ENCODE measurements at regions not wholly inside any gene's neighbourhood (a gene's known extent, or its start where the extent isn't known, plus 50 kb on each side); places are given as distances from the start of the nearest gene placed in this dataset.

DNA sequence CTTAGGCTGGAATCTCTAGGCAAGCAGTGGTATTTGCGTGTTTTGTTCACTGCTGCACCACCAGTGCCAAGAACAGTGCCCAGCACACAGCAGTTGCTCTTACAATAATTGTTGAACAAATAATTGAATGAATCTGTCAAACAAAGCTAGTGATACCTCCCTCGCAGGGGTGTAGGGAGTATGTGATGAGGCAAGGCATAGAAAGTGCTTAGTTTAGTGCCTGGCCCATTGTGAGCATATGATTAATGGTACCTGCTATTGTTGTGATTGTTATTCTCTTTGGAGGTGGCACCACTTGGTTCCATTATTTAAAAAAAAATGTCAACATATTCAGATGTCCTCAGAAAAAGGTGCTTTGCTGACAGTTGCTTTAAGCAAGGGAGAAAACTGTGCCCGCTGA, 210.1 kb upstream of the TBX3 start:
- DNase-seq (ENCODE audit: unreplicated experiment): no peak
- H3K4me1 Mint-ChIP-seq (ENCODE audit: insufficient read depth, unreplicated experiment): no peaks in the 10 kb centered on the region
- BruUV-seq (replicated peaks): no TSS peak
- no peak overlapping the region for H3K4me3 Mint-ChIP-seq (ENCODE audit: unreplicated experiment)
- TF ChIP-seq, protein P1, sequence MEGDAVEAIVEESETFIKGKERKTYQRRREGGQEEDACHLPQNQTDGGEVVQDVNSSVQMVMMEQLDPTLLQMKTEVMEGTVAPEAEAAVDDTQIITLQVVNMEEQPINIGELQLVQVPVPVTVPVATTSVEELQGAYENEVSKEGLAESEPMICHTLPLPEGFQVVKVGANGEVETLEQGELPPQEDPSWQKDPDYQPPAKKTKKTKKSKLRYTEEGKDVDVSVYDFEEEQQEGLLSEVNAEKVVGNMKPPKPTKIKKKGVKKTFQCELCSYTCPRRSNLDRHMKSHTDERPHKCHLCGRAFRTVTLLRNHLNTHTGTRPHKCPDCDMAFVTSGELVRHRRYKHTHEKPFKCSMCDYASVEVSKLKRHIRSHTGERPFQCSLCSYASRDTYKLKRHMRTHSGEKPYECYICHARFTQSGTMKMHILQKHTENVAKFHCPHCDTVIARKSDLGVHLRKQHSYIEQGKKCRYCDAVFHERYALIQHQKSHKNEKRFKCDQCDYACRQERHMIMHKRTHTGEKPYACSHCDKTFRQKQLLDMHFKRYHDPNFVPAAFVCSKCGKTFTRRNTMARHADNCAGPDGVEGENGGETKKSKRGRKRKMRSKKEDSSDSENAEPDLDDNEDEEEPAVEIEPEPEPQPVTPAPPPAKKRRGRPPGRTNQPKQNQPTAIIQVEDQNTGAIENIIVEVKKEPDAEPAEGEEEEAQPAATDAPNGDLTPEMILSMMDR (IDR thresholded peaks at IDR 0.05; ENCODE audit: unreplicated experiment): no peak
- H3K27ac Mint-ChIP-seq (ENCODE audit: low read depth, unreplicated experiment): no peak overlapping the region
- H3K27me3 Mint-ChIP-seq (ENCODE audit: insufficient read depth, unreplicated experiment): no peaks in the 10 kb centered on the region
- intact Hi-C loops (cut with micrococcal nuclease): no loop called here
- POLR2A ChIA-PET: no interaction called here
- no peaks in the 10 kb centered on the region for H3K36me3 Mint-ChIP-seq (ENCODE audit: insufficient read depth, unreplicated experiment)
- no peaks in the 10 kb centered on the region for H3K9me3 Mint-ChIP-seq (ENCODE audit: unreplicated experiment)
- CTCF ChIA-PET: no interaction called here

DNA sequence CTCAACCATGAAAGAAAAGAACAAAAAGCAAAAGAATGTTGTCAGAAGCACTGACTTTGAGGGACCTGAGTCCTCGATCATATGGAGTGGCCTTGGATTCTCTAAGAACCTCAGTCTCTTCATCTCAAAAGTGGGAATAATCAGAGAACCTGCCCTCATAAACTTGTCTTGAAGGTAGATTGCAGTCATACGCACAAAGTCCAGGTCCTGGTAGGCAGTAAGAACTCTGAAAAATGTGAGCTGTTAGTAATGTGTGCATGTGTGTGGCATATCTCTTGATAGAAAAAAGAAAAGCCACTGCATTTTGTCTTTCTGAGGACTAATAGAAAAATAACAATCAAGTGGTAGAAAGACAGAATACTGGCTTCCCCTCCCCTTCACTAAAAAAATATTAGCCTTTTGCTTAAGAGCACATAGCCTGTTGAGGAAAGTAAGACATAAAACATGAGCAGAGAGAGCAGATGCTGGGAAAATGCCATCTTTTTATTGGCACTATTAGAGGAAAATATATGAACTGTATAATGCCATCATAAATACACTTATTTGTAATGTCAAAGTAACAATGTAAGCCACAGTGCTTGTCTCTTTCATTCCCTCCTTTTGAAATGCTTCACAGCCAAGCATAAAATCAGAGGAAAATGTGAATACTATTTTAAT, 205.1 kb upstream of the TBX3 start:
- ChIA-PET POLR2A (no interaction called here), CTCF (no interaction called here)
- no peak for DNase-seq (ENCODE audit: unreplicated experiment)
- no peaks in the 10 kb centered on the region for H3K27me3 Mint-ChIP-seq (ENCODE audit: insufficient read depth, unreplicated experiment)
- intact Hi-C loops (cut with micrococcal nuclease): no loop called here
- H3K4me3 Mint-ChIP-seq (ENCODE audit: unreplicated experiment): no peak overlapping the region
- no TSS peak for BruUV-seq (replicated peaks)
- H3K4me1 Mint-ChIP-seq (ENCODE audit: insufficient read depth, unreplicated experiment): peaks cover 6% of the 10 kb centered on the region
- TF ChIP-seq, protein P1 (IDR thresholded peaks at IDR 0.05; ENCODE audit: unreplicated experiment): no peak
- H3K9me3 Mint-ChIP-seq (ENCODE audit: unreplicated experiment): no peaks in the 10 kb centered on the region
- H3K27ac Mint-ChIP-seq (ENCODE audit: low read depth, unreplicated experiment): no peak overlapping the region
- no peaks in the 10 kb centered on the region for H3K36me3 Mint-ChIP-seq (ENCODE audit: insufficient read depth, unreplicated experiment)

DNA sequence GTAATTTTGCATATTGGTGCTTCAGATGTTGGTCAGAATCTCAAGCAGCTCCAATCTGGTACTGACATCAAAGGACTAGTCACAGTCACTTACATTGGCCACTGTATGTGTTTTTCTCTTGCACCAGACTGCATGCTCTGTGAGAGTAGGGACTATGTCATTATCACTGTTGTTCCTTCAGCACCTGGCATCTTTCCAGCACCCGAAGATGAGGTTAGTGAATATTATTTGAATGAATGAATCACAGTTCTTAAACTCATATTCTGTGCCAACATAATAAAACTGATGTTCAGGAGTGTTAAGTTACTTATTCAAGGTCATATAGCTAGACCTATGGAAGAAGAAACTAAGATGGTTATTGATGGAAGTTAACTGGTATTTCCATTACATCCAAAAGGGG, 204.5 kb upstream of the TBX3 start:
- no peaks in the 10 kb centered on the region for H3K9me3 Mint-ChIP-seq (ENCODE audit: unreplicated experiment)
- H3K4me1 Mint-ChIP-seq (ENCODE audit: insufficient read depth, unreplicated experiment): peaks cover 6% of the 10 kb centered on the region
- ChIA-PET POLR2A (interaction anchor here (0.7 kb wide), 1 partner anchor 367 kb away, joined by 3 read pairs; no protein-coding TSS in a partner anchor), CTCF (interaction anchor here (0.6 to 0.7 kb wide), 2 partner anchors 496 to 503 kb away, joined by 3 read pairs; no protein-coding TSS in a partner anchor)
- no peak overlapping the region for H3K27ac Mint-ChIP-seq (ENCODE audit: low read depth, unreplicated experiment)
- no peak overlapping the region for H3K4me3 Mint-ChIP-seq (ENCODE audit: unreplicated experiment)
- no TSS peak for BruUV-seq (replicated peaks)
- no peaks in the 10 kb centered on the region for H3K27me3 Mint-ChIP-seq (ENCODE audit: insufficient read depth, unreplicated experiment)
- intact Hi-C loops (cut with micrococcal nuclease): no loop called here
- peak; percentile 65 for DNase-seq (ENCODE audit: unreplicated experiment)
- H3K36me3 Mint-ChIP-seq (ENCODE audit: insufficient read depth, unreplicated experiment): no peaks in the 10 kb centered on the region
- TF ChIP-seq, protein P1 (IDR thresholded peaks at IDR 0.05; ENCODE audit: unreplicated experiment): no peak

DNA sequence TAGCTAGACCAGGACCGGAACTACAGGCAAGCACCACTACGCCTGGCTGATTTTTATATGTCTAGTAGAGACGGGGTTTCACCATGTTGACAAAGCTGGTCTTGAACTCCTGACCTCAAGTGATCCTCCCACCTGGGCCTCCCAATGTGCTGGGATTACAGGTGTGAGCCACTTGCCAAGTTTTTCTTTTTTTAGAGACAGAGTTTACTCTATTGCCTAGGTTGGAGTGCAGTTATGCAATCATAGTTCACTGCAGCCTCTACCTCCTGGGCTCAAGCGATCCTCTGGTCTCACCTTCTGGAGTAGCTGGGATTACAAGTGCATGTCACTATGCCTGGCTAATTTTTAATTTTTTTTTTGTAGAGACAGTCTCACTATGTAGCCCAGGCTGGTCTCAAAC, 201.5 kb upstream of the TBX3 start:
- no peak overlapping the region for H3K4me3 Mint-ChIP-seq (ENCODE audit: unreplicated experiment)
- CTCF ChIA-PET: no interaction called here
- peaks cover 6% of the 10 kb centered on the region for H3K4me1 Mint-ChIP-seq (ENCODE audit: insufficient read depth, unreplicated experiment)
- no peaks in the 10 kb centered on the region for H3K27me3 Mint-ChIP-seq (ENCODE audit: insufficient read depth, unreplicated experiment)
- H3K27ac Mint-ChIP-seq (ENCODE audit: low read depth, unreplicated experiment): no peak overlapping the region
- intact Hi-C loops (cut with micrococcal nuclease): no loop called here
- H3K36me3 Mint-ChIP-seq (ENCODE audit: insufficient read depth, unreplicated experiment): no peaks in the 10 kb centered on the region
- no peak for DNase-seq (ENCODE audit: unreplicated experiment)
- TF ChIP-seq, protein P1 (IDR thresholded peaks at IDR 0.05; ENCODE audit: unreplicated experiment): no peak
- no TSS peak for BruUV-seq (replicated peaks)
- peaks cover 7% of the 10 kb centered on the region for H3K9me3 Mint-ChIP-seq (ENCODE audit: unreplicated experiment)
- POLR2A ChIA-PET: no interaction called here
